ENCODE measurements at regions not wholly inside any gene's neighbourhood (a gene's known extent, or its start where the extent isn't known, plus 50 kb on each side); places are given as distances from the start of the nearest gene placed in this dataset.

GRCh38 chr9:103242025-103242424 is 246.9 kb downstream of the CYLC2 start:
- no peak for DNase-seq
- Histone ChIP-seq H3K4me2 (replicated peaks; ENCODE audit: extremely low read depth, low read length, poor library complexity, severe bottlenecking) (no peak overlapping the region), H3K4me3 (replicated peaks in 1 of 3; ENCODE audit: low read depth in 2 of 3, low read length in 3 of 3) (no peak overlapping the region), H3K9ac (ENCODE audit: insufficient read depth, low read length, poor library complexity, severe bottlenecking) (no peak overlapping the region), H4K20me1 (ENCODE audit: insufficient read depth, low read length) (no peaks in the 10 kb centered on the region), H3K79me2 (ENCODE audit: insufficient read depth, low read length) (no peaks in the 10 kb centered on the region), H3K27ac (ENCODE audit: low read depth in 1 of 2, low read length in 2 of 2) (no peak overlapping the region), H3K27me3 (ENCODE audit: control insufficient read depth in 2 of 2, insufficient read depth in 2 of 2, low read length in 2 of 2) (no peaks in the 10 kb centered on the region), H3K4me1 (ENCODE audit: control insufficient read depth in 1 of 2, insufficient read depth in 2 of 2, low read length in 2 of 2) (no peaks in the 10 kb centered on the region), H3K9me3 (replicated peaks in 1 of 2; ENCODE audit: control insufficient read depth in 1 of 2, insufficient read depth in 1 of 2, low read length in 2 of 2) (peaks cover 0 to 4% of the 10 kb centered on the region in 2 donors), H2AFZ (ENCODE audit: insufficient read depth, low read depth, low read length, poor library complexity, severe bottlenecking) (no peak overlapping the region), H3K36me3 (replicated peaks in 1 of 2; ENCODE audit: control insufficient read depth in 1 of 2, insufficient read depth in 2 of 2, low read length in 2 of 2) (no peaks in the 10 kb centered on the region)
- intact Hi-C loops (cut with micrococcal nuclease), result no loop called here
- Mint-ChIP-seq H3K4me1 (no peaks in the 10 kb centered on the region), H3K27me3 (ENCODE audit: low read depth in 3 of 3) (no peaks in the 10 kb centered on the region), H3K36me3 (no peaks in the 10 kb centered on the region), H3K27ac (peak overlapping the region in 1 of 7 donors; percentile 20), H3K4me3 (no peak overlapping the region), H3K9me3 (peaks cover 0 to 9% (median 6%) of the 10 kb centered on the region in 7 donors)
- WGBS (ENCODE audit: insufficient coverage), result 40% methylated on average over 1 of the region's 1 CpG
- no peak for TF ChIP-seq CTCF (IDR thresholded peaks at IDR 0.05)

- Mint-ChIP-seq H3K4me3 (no peak overlapping the region), H3K27me3 (ENCODE audit: low read depth in 3 of 3) (no peaks in the 10 kb centered on the region), H3K27ac (no peak overlapping the region), H3K9me3 (peaks cover 0 to 6% (median 3%) of the 10 kb centered on the region in 7 donors), H3K4me1 (no peaks in the 10 kb centered on the region), H3K36me3 (no peaks in the 10 kb centered on the region)
- no peaks in the 10 kb centered on the region for H3K4me1 ChIP-seq (ENCODE audit: control insufficient read depth in 1 of 2, insufficient read depth in 2 of 2, low read length in 2 of 2)
- 100% methylated on average over 2 of the region's 2 CpGs for WGBS (ENCODE audit: insufficient coverage)
- H3K27me3 ChIP-seq (ENCODE audit: control insufficient read depth in 2 of 2, insufficient read depth in 2 of 2, low read length in 2 of 2), result no peaks in the 10 kb centered on the region
- peaks cover 0 to 2% of the 10 kb centered on the region in 2 donors for H3K9me3 ChIP-seq (replicated peaks in 1 of 2; ENCODE audit: control insufficient read depth in 1 of 2, insufficient read depth in 1 of 2, low read length in 2 of 2)
- no peak overlapping the region for H3K27ac ChIP-seq (ENCODE audit: low read depth in 1 of 2, low read length in 2 of 2)
- H3K79me2 ChIP-seq (ENCODE audit: insufficient read depth, low read length), result no peaks in the 10 kb centered on the region
- H3K4me2 ChIP-seq (replicated peaks; ENCODE audit: extremely low read depth, low read length, poor library complexity, severe bottlenecking), result no peak overlapping the region
- no peaks in the 10 kb centered on the region for H3K36me3 ChIP-seq (replicated peaks in 1 of 2; ENCODE audit: control insufficient read depth in 1 of 2, insufficient read depth in 2 of 2, low read length in 2 of 2)
- no peaks in the 10 kb centered on the region for H4K20me1 ChIP-seq (ENCODE audit: insufficient read depth, low read length)
- H2AFZ ChIP-seq (ENCODE audit: insufficient read depth, low read depth, low read length, poor library complexity, severe bottlenecking), result no peak overlapping the region
- TF ChIP-seq CTCF (IDR thresholded peaks at IDR 0.05), result no peak
- intact Hi-C loops (cut with micrococcal nuclease), result no loop called here
- no peak overlapping the region for H3K4me3 ChIP-seq (replicated peaks in 1 of 3; ENCODE audit: low read depth in 2 of 3, low read length in 3 of 3)
- H3K9ac ChIP-seq (ENCODE audit: insufficient read depth, low read length, poor library complexity, severe bottlenecking), result no peak overlapping the region
- no peak for DNase-seq
These were observed 247.4 kb downstream of the CYLC2 start for GRCh38 chr9:103242486-103242885.
